Coronary artery (tissue), 2 donors: ENCODE measurements at regions not wholly inside any gene's neighbourhood (a gene's known extent, or its start where the extent isn't known, plus 50 kb on each side); places are given as distances from the start of the nearest gene placed in this dataset.

Source experiments
- DNase-seq: peaks from one replicate; pipeline ENCODE4 v3.0.0-alpha.2; 2017; ENCODE audit warnings: low spot score
- H3K27ac ChIP-seq, 2 donors: fragments of 200-600 bp; sonication (generic); one replicate each; pipeline ENCODE4 v1.5.1; 2016 to 2019
- H3K4me3 ChIP-seq: fragments of 200-600 bp; sonication (generic); 2 replicates; pipeline ENCODE4 v1.5.1; 2016; ENCODE audit warnings: mild to moderate bottlenecking, moderate library complexity
- TF ChIP-seq, protein P1 (sequence below): fragments of 200-600 bp; sonication (generic); IDR thresholded peaks from one replicate; pipeline ENCODE4 v1.5.1; 2019; ENCODE audit warnings: antibody characterized with exemption

GRCh38 chr14:85218982-85219381 is 311.0 kb upstream of the FLRT2 start:
- DNase-seq: no peak
- H3K27ac ChIP-seq: no peak overlapping the region
- TF ChIP-seq, protein P1, sequence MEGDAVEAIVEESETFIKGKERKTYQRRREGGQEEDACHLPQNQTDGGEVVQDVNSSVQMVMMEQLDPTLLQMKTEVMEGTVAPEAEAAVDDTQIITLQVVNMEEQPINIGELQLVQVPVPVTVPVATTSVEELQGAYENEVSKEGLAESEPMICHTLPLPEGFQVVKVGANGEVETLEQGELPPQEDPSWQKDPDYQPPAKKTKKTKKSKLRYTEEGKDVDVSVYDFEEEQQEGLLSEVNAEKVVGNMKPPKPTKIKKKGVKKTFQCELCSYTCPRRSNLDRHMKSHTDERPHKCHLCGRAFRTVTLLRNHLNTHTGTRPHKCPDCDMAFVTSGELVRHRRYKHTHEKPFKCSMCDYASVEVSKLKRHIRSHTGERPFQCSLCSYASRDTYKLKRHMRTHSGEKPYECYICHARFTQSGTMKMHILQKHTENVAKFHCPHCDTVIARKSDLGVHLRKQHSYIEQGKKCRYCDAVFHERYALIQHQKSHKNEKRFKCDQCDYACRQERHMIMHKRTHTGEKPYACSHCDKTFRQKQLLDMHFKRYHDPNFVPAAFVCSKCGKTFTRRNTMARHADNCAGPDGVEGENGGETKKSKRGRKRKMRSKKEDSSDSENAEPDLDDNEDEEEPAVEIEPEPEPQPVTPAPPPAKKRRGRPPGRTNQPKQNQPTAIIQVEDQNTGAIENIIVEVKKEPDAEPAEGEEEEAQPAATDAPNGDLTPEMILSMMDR: no peak
- no peak overlapping the region for H3K4me3 ChIP-seq

- TF ChIP-seq, protein P1: no peak
- no peak overlapping the region for H3K4me3 ChIP-seq
- DNase-seq: no peak
- no peak overlapping the region for H3K27ac ChIP-seq
Observed at GRCh38 chr14:85221832-85222231, 308.1 kb upstream of the FLRT2 start.

DNA sequence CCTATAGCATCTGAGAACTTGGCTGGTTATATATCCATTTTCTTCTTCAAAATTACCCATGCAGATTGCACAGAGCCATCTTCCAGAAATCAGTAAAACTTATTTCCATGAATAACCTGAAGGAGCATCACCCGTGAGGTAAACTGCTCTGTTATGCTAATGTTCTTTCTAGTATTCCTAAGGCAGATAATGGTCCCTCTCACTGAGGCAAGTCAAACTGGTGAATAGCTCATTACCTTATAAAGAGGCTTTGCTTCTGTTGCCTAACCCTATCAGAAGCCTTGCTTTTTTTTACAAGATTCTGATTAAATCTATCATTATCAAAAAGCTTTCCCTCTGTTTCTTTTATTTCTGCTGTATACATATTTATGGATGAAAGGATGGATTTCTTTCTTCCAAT is 307.6 kb upstream of the FLRT2 start:
- TF ChIP-seq, protein P1: no peak
- H3K4me3 ChIP-seq: no peak overlapping the region
- no peak for DNase-seq
- no peak overlapping the region for H3K27ac ChIP-seq

DNA sequence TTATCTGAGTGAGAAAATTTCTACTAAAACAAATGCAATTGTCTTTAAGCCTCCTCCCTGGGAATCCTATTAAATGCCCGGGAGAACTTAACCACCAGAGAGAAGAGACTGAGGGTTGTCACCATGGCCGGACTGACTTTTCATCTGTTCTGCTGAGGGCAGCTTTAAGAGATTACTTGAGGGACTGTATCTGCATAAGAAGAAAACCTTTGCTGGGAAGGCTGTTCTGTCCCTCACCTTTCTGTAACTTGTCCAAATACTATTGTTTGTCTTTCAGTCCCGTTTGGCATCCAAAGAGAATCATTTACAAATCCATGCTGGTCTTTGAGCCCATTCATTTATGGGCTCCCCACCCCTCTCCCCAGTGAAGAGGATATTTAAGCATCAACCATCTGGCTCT is 306.3 kb upstream of the FLRT2 start:
- no peak for DNase-seq
- H3K27ac ChIP-seq: no peak overlapping the region
- TF ChIP-seq, protein P1: no peak
- H3K4me3 ChIP-seq: no peak overlapping the region

DNA sequence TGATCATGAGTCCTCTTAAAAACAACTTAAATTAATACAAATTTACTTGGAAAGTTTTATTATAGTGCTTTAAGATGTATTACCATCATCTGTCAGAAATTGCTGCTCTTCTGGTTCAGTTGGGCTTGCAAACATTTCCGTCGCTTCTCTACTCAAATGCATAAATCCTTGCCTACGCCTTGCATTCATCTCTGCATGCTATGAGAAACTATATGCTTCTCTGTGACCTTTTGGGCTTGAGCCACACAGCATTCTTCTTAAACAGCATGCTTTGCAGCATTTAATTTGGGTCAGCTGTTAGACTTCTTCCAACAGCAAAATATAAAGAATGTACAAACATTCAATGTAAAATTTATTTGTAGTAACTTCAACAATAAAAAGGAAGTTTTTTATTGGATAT is 305.7 kb upstream of the FLRT2 start:
- no peak for DNase-seq

DNA sequence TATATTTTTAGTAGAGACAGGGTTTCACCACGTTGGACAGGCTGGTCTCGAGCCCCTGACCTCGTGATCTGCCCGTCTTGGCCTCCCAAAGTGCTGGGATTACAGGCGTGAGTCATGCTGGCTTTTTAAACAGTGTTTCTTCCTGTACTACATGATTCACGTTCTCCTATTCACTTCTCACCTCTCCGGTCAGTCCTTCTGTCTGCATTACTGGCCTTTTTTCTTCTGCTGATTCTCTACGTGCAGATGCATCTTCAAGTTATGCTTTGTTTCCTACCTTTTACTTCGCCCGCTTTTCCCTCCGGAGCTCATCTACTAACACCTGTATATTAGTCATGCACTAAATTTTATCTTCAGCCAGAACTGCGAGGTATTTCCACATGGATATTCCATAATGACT is 296.2 kb upstream of the FLRT2 start:
- H3K4me3 ChIP-seq: no peak overlapping the region
- no peak overlapping the region for H3K27ac ChIP-seq
- no peak for DNase-seq
- TF ChIP-seq, protein P1: no peak

More for the DNA sequence above, 305.7 kb upstream of the FLRT2 start:
- TF ChIP-seq, protein P1: no peak
- H3K27ac ChIP-seq: no peak overlapping the region
- no peak overlapping the region for H3K4me3 ChIP-seq

DNA sequence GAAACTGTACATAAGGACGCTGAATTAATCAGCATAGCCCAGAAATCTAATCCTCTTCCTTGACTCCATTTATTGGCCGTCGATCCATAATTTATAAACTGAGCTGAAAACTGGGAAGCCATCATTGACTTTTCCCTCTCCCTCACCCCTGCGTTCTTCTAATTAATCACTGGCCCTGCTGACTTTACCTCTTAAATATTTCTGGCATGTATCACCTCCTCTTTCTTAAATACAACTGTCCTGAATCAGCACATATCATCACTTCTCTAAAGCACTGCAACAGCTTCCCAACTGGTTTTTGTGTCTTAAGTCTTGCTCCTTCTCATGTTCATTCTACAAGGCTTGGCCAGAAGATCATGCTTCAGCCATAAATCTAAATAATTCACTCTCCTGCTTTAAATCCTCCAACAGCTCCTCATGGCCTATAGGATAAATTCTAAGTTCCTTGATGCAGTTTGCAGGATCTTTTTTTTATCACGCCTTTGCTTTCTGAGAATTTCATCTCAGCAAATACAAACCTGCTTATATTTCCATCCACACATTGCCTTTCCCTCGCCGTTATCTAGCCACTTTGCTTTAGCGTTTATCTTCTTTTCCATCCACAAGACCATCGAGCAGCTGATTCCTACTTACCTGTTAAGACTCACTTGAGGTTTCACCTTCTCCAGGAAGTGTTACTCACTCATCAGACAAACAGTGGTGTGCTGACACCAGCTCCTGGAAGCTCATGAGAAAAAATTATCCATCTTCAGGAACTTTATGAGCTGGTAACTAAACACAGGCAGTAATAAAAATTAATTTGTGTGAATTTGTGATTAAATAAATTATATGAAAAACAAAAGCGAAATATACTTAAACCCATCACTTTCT is 295.6 kb upstream of the FLRT2 start:
- TF ChIP-seq, protein P1: no peak
- Histone ChIP-seq H3K4me3 (no peak overlapping the region), H3K27ac (no peak overlapping the region)
- no peak for DNase-seq
